ENCODE measurements at regions not wholly inside any gene's neighbourhood (a gene's known extent, or its start where the extent isn't known, plus 50 kb on each side); places are given as distances from the start of the nearest gene placed in this dataset.

DNA sequence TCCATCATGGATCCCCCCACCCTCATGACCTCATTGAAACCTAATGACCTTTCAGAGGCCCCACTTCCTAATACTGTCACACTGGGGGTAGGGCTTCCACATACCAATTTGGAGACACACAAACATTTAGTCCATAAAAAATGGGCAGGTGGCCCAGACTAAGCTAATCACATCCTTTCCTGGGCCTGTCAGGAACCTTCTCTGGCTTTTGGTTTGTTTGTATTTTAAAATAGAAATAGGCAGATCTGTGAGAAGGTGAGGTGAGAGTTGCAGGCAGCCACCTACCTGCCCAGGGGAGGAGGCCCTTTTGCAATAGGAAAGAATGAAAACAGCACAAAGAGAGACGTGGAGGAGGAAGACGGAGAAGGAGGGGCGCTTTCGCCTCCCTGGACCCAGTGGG lies 90.2 kb upstream of the BOD1 start:
- intact Hi-C loops (cut with micrococcal nuclease) = loop anchor here (2.0 kb wide), 1 partner anchor 60 kb away; no protein-coding TSS in a partner anchor
- ChIA-PET CTCF (interaction anchor here (1.1 to 1.2 kb wide), 2 partner anchors 57 to 88 kb away, joined by 4 to 6 read pairs; no protein-coding TSS in a partner anchor), POLR2A (interaction anchor here (0.9 to 3.2 kb wide), 9 partner anchors 9 to 186 kb away, joined by 3 to 26 read pairs (median 4); no protein-coding TSS in a partner anchor)
- no peak overlapping the region for H3K4me3 Mint-ChIP-seq (ENCODE audit: unreplicated experiment)
- peak; percentile 54 for DNase-seq (ENCODE audit: unreplicated experiment)
- no peaks in the 10 kb centered on the region for H3K27me3 Mint-ChIP-seq (ENCODE audit: insufficient read depth, unreplicated experiment)
- TF ChIP-seq, protein P1, sequence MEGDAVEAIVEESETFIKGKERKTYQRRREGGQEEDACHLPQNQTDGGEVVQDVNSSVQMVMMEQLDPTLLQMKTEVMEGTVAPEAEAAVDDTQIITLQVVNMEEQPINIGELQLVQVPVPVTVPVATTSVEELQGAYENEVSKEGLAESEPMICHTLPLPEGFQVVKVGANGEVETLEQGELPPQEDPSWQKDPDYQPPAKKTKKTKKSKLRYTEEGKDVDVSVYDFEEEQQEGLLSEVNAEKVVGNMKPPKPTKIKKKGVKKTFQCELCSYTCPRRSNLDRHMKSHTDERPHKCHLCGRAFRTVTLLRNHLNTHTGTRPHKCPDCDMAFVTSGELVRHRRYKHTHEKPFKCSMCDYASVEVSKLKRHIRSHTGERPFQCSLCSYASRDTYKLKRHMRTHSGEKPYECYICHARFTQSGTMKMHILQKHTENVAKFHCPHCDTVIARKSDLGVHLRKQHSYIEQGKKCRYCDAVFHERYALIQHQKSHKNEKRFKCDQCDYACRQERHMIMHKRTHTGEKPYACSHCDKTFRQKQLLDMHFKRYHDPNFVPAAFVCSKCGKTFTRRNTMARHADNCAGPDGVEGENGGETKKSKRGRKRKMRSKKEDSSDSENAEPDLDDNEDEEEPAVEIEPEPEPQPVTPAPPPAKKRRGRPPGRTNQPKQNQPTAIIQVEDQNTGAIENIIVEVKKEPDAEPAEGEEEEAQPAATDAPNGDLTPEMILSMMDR (IDR thresholded peaks at IDR 0.05; ENCODE audit: unreplicated experiment) = no peak
- BruUV-seq (replicated peaks) = no TSS peak
- H3K9me3 Mint-ChIP-seq (ENCODE audit: unreplicated experiment) = peaks cover 7% of the 10 kb centered on the region
- H3K36me3 Mint-ChIP-seq (ENCODE audit: insufficient read depth, unreplicated experiment) = no peaks in the 10 kb centered on the region
- H3K4me1 Mint-ChIP-seq (ENCODE audit: insufficient read depth, unreplicated experiment) = peaks cover 16% of the 10 kb centered on the region
- peak overlapping the region; percentile 24 for H3K27ac Mint-ChIP-seq (ENCODE audit: low read depth, unreplicated experiment)

DNA sequence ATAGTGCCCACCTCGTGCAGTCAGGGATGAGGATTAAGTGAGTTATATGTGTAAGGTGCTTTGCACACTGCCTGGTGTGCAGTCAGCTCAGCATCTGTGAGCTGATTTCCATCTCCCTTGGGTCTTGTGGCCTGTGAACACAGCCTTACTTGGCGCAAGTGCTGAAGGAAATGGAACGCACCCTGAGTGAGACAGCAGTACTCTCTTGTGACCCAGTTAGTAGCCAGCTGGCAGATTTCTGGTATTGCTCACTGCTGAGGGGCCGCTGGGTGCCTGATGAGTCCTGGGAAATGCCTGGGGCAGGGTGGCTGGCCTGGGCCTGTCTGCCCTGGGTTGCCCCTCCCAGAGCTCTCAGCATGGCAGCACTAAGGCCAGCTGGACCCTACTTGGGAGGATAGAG lies 90.9 kb upstream of the BOD1 start:
- BruUV-seq (replicated peaks) = no TSS peak
- peaks cover 20% of the 10 kb centered on the region for H3K4me1 Mint-ChIP-seq (ENCODE audit: insufficient read depth, unreplicated experiment)
- CTCF ChIA-PET = interaction anchor here (0.5 to 1.2 kb wide), 5 partner anchors 52 to 195 kb away, joined by 3 to 6 read pairs (median 3); no protein-coding TSS in a partner anchor

DNA sequence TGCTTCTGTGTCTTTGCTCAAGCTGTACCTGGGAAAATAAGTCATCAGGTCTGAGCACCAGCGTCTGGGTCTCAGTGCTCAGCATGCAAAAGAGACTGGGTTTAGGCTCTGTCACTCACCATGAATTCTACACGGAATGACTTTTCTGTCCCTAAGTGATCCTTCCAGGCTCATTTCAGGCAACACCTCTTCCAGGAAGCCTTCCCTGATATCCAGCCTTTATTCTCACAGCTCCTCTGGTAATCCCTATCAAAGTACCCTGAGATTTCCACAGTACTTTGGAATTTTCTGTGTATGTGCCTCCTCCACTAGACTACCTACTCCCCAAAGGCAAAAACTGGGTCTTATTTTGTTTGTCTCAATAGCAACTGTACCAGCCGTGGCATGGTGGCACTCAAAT lies 92.7 kb upstream of the BOD1 start:
- peaks cover 7% of the 10 kb centered on the region for H3K9me3 Mint-ChIP-seq (ENCODE audit: unreplicated experiment)
- no peaks in the 10 kb centered on the region for H3K36me3 Mint-ChIP-seq (ENCODE audit: insufficient read depth, unreplicated experiment)
- CTCF ChIA-PET = no interaction called here
- no peak for DNase-seq (ENCODE audit: unreplicated experiment)
- TF ChIP-seq, protein P1 (IDR thresholded peaks at IDR 0.05; ENCODE audit: unreplicated experiment) = no peak
- H3K4me1 Mint-ChIP-seq (ENCODE audit: insufficient read depth, unreplicated experiment) = peaks cover 30% of the 10 kb centered on the region
- H3K4me3 Mint-ChIP-seq (ENCODE audit: unreplicated experiment) = no peak overlapping the region
- no TSS peak for BruUV-seq (replicated peaks)
- no peak overlapping the region for H3K27ac Mint-ChIP-seq (ENCODE audit: low read depth, unreplicated experiment)
- POLR2A ChIA-PET = no interaction called here
- H3K27me3 Mint-ChIP-seq (ENCODE audit: insufficient read depth, unreplicated experiment) = no peaks in the 10 kb centered on the region
- intact Hi-C loops (cut with micrococcal nuclease) = no loop called here

More for the DNA sequence above, 90.9 kb upstream of the BOD1 start:
- Mint-ChIP-seq H3K4me3 (ENCODE audit: unreplicated experiment) (no peak overlapping the region), H3K9me3 (ENCODE audit: unreplicated experiment) (peaks cover 7% of the 10 kb centered on the region), H3K27me3 (ENCODE audit: insufficient read depth, unreplicated experiment) (no peaks in the 10 kb centered on the region), H3K36me3 (ENCODE audit: insufficient read depth, unreplicated experiment) (no peaks in the 10 kb centered on the region), H3K27ac (ENCODE audit: low read depth, unreplicated experiment) (peak overlapping the region; percentile 24)
- POLR2A ChIA-PET = interaction anchor here (0.6 to 3.2 kb wide), 18 partner anchors 8 to 486 kb away, joined by 3 to 26 read pairs (median 4); partner anchors contain the start of gene CPEB4
- intact Hi-C loops (cut with micrococcal nuclease) = loop anchor here (2.0 kb wide), 1 partner anchor 59 kb away; no protein-coding TSS in a partner anchor
- TF ChIP-seq, protein P1 (IDR thresholded peaks at IDR 0.05; ENCODE audit: unreplicated experiment) = no peak
- peak; percentile 91 for DNase-seq (ENCODE audit: unreplicated experiment)

DNA sequence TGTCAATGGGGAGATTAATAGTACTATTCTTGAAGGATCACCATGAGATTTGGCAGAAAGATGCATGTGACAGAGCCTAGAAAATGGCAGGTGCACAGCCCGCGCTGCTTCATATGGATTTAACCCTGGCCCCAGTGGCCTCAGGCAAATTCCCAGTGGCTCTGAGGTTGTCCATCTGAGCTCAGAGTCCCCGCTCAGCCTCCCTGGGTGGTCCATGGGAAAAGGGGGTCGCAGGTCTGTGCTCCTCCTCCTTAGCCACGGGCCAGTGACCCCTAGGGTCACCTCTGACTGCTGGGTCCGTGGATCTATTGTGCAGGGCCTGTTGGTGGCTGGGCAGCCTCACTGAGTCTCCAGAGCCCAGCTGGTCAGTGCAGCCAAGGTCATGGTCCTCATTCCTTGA lies 93.3 kb upstream of the BOD1 start:
- TF ChIP-seq, protein P1 (IDR thresholded peaks at IDR 0.05; ENCODE audit: unreplicated experiment) = no peak
- Mint-ChIP-seq H3K36me3 (ENCODE audit: insufficient read depth, unreplicated experiment) (no peaks in the 10 kb centered on the region), H3K4me1 (ENCODE audit: insufficient read depth, unreplicated experiment) (peaks cover 36% of the 10 kb centered on the region), H3K4me3 (ENCODE audit: unreplicated experiment) (no peak overlapping the region), H3K27me3 (ENCODE audit: insufficient read depth, unreplicated experiment) (no peaks in the 10 kb centered on the region), H3K27ac (ENCODE audit: low read depth, unreplicated experiment) (no peak overlapping the region), H3K9me3 (ENCODE audit: unreplicated experiment) (peaks cover 7% of the 10 kb centered on the region)
- ChIA-PET POLR2A (interaction anchor here (0.6 kb wide), 1 partner anchor 14 kb away, joined by 4 read pairs; no protein-coding TSS in a partner anchor), CTCF (interaction anchor here (0.6 to 0.9 kb wide), 3 partner anchors 10 to 62 kb away, joined by 3 to 5 read pairs (median 3); no protein-coding TSS in a partner anchor)
- BruUV-seq (replicated peaks) = no TSS peak
- intact Hi-C loops (cut with micrococcal nuclease) = no loop called here
- DNase-seq (ENCODE audit: unreplicated experiment) = no peak
